ENCODE measurements at regions not wholly inside any gene's neighbourhood (a gene's known extent, or its start where the extent isn't known, plus 50 kb on each side); places are given as distances from the start of the nearest gene placed in this dataset.

GRCh38 chr13:31504918-31505317 lies 234.4 kb upstream of the RXFP2 start:
- TF ChIP-seq BCL11A (IDR thresholded peaks at IDR 0.05; ENCODE audit: low read depth in 2 of 2, low read length in 2 of 2) (no peak), KDM4A (IDR thresholded peaks at IDR 0.05; ENCODE audit: low read depth, low read length, severe bottlenecking) (no peak)
- Histone ChIP-seq H4K8ac (ENCODE audit: extremely low read depth, insufficient read depth, low read length) (no peak overlapping the region), H3K4me2 (ENCODE audit: insufficient read depth in 1 of 2, low read depth in 2 of 2, low read length in 2 of 2) (no peak overlapping the region), H2AK5ac (ENCODE audit: low read depth, low read length) (no peak overlapping the region), H3K79me1 (ENCODE audit: low read depth, low read length) (no peaks in the 10 kb centered on the region), H3K27ac (ENCODE audit: low read depth, low read length) (no peak overlapping the region), H4K20me1 (replicated peaks in 1 of 2; ENCODE audit: control insufficient read depth in 1 of 2, insufficient read depth in 2 of 2, low read length in 2 of 2) (no peaks in the 10 kb centered on the region), H3K4me3 (ENCODE audit: extremely low read depth in 1 of 4, insufficient read depth in 2 of 4, low read depth in 3 of 4, low read length in 4 of 4) (no peak overlapping the region), H3K9ac (replicated peaks in 1 of 4; ENCODE audit: extremely low read depth in 1 of 4, low read depth in 3 of 4, low read length in 3 of 4) (no peak overlapping the region), H3K4me1 (replicated peaks in 1 of 4; ENCODE audit: control insufficient read depth in 3 of 4, insufficient read depth in 4 of 4, low read length in 3 of 4) (no peaks in the 10 kb centered on the region), H2BK5ac (ENCODE audit: low read depth, low read length) (no peak overlapping the region), H2BK20ac (ENCODE audit: low read length) (no peak overlapping the region), H3K14ac (ENCODE audit: insufficient read length) (no peak overlapping the region), H4K91ac (replicated peaks; ENCODE audit: insufficient read length, low read length) (no peak overlapping the region), H2BK15ac (ENCODE audit: low read length) (no peak overlapping the region), H3K56ac (replicated peaks; ENCODE audit: insufficient read length, low read depth, low read length) (no peak overlapping the region), H3K9me3 (ENCODE audit: insufficient read depth in 2 of 2, low read depth in 1 of 2, low read length in 1 of 2) (no peaks in the 10 kb centered on the region), H3K23me2 (ENCODE audit: low read depth, low read length) (no peaks in the 10 kb centered on the region), H3K18ac (ENCODE audit: extremely low read depth, low read length) (no peak overlapping the region), H2AFZ (ENCODE audit: low read length) (no peak overlapping the region), H2BK12ac (ENCODE audit: low read depth, low read length) (no peak overlapping the region), H2BK120ac (replicated peaks; ENCODE audit: low read depth, low read length) (no peak overlapping the region), H4K5ac (ENCODE audit: insufficient read length, low read depth, low read length) (no peak overlapping the region), H3K79me2 (ENCODE audit: control insufficient read depth in 1 of 2, insufficient read depth in 2 of 2, low read length in 2 of 2) (no peaks in the 10 kb centered on the region), H3K4ac (replicated peaks; ENCODE audit: insufficient read length, low read depth, low read length) (no peak overlapping the region), H3K36me3 (ENCODE audit: control insufficient read depth in 2 of 4, insufficient read depth in 4 of 4, low read length in 3 of 4) (no peaks in the 10 kb centered on the region), H3K23ac (ENCODE audit: insufficient read length) (no peak overlapping the region), H3K27me3 (replicated peaks in 1 of 4; ENCODE audit: control insufficient read depth in 3 of 4, extremely low read depth in 1 of 4, insufficient read depth in 3 of 4, low read length in 3 of 4) (no peaks in the 10 kb centered on the region)
- WGBS, 2 experiments (ENCODE audit: extremely low coverage in 1 of 2, insufficient coverage in 1 of 2, insufficient read length in 1 of 2, insufficient replicate concordance in 2 of 2, low coverage in 1 of 2, low lambda C conversion rate in 2 of 2, missing lambda C conversion rate in 1 of 2): 43% methylated on average over 3 of the region's 3 CpGs; no CpG with 5 or more reads in 1 of the 2 experiments
- FAIRE-seq: no peak
- CTCF ChIA-PET (ENCODE audit: partially characterized antibody): interaction anchor here (1.0 kb wide), 1 partner anchor 32 kb away, joined by 3 read pairs; no protein-coding TSS in a partner anchor
- no peak for DNase-seq (ENCODE audit: low read depth in 1 of 2, low spot score in 2 of 2)
- POLR2A ChIA-PET (ENCODE audit: partially characterized antibody): no interaction called here
